ENCODE measurements at regions not wholly inside any gene's neighbourhood (a gene's known extent, or its start where the extent isn't known, plus 50 kb on each side); places are given as distances from the start of the nearest gene placed in this dataset.
"Not testable (repeated sequence)": the region's sequence is repeated elsewhere in the genome, so short reads cannot be mapped to it uniquely, and the experiment has no call there.

DNA sequence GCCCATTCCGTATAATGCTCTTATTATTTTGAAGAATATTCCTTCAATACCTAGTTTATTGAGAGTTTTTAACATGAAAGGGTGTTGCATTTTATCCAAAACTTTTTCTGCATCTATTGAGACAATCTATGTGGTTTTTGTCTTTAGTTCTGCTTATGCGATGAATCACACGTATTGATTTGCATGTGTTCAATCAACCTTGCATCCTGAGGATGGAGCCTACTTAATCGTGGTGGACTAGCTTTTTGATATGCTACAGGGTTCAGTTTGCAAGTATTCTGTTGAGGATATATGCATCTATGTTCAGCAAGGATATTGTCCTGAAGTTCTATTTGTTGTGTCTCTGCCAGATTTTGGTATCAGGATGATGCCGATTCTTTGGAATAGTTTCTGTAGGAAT is 1070.3 kb upstream of the CDH18 start:
- DNase-seq (ENCODE audit: low read depth): no peak

DNA sequence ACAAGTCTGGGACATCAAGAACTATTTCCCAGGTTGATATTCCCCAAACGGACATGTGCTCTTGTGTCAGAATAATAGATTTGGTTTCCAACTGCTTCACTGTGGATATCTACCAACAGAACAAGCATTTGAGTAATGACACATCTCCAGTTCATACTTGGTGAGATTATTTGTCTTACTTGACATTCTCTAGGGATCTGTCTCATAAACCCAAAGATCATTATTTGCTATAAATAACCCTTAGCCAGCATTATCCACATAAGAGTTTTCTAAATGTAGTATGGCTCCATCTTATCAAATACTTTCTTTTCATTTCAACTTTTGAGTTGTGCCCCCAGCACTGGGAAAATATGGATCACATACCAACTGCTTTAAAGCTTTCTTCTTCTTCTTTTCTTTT is 1063.9 kb upstream of the CDH18 start:
- no peak for DNase-seq (ENCODE audit: low read depth)

DNA sequence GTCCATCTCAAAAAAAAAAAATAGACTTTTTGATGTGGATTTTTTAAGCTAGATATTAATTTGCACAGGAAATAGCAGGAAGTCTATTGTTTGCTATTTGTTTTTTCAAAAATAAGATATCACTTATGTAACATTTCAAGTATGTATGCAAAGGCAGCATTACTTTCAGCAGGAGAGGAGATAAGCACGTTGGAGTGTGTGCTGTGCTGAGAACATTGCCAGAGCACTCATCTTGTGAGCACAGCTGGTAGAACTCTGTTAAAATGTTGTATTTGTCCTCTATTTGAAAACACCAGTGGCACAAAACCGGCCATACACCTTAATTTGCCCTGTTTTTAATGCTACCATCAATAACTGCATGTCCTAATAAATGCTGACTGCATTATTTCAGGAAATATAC is 1061.9 kb upstream of the CDH18 start:
- DNase-seq (ENCODE audit: low read depth): no peak

GRCh38 chr5:21030981-21031380 is 1043.0 kb upstream of the CDH18 start:
- no peak for DNase-seq (ENCODE audit: low read depth)

- no peak for DNase-seq (ENCODE audit: low read depth)
Measured at GRCh38 chr5:21024966-21025365, 1037.0 kb upstream of the CDH18 start.

DNA sequence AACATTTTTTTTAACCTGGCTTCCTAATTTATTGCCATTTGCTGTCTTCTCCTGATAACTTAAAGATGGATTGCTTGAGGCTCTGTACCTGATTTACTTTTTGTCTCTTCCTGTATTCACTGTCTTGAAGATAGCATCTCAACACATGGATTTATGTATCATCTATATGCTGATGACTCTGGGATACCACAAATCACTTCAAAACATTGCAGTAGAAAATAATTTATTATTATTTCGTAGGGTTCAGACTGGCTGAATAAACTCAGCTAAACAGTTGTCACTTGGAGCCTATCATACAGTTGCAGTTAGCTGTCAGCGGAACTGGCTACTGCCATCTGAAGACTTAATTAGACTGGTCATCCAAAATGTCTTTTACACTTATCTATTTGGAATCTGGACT is 1025.2 kb upstream of the CDH18 start:
- DNase-seq (ENCODE audit: low read depth): no peak

- no peak for DNase-seq (ENCODE audit: low read depth)
Measured at GRCh38 chr5:21007781-21008180, 1019.8 kb upstream of the CDH18 start.

DNA sequence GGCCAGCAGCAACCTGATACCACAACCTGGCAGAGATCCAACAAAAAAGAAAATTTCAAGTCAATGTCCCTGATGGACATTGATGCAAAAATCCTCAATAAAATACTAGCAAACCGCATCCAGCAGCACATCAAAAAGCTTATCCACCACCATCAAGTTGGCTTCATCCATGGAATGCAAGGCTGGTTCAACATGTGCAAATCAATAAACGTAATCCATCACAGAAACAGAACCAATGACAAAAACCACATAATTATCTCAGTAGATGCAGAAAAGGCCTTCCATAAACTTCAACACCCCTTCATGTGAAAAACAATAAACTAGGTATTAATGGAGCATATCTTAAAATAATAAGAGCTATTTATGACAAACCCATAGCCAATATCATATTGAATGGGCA is 1000.9 kb upstream of the CDH18 start:
- DNase-seq (ENCODE audit: low read depth): not testable (repeated sequence)

DNA sequence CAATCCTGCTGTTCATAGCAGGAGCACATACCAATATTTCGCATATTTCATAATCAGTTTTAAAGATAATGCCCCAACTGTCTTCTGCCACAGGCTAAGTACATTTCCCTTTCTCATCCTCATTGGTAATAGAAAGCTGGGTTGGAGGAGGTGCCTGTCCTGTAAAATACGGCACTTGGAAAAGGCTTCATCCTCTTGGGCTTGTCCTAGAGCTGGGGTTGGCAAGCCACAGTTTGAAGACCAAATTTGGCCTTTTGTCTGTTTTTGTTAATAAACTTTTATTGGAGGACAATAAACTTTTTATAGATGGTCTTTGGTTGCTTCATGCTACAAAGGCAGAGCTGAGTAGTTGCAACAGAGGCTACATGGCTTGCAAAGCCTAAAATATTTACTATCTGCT is 997.8 kb upstream of the CDH18 start:
- DNase-seq (ENCODE audit: low read depth): no peak

DNA sequence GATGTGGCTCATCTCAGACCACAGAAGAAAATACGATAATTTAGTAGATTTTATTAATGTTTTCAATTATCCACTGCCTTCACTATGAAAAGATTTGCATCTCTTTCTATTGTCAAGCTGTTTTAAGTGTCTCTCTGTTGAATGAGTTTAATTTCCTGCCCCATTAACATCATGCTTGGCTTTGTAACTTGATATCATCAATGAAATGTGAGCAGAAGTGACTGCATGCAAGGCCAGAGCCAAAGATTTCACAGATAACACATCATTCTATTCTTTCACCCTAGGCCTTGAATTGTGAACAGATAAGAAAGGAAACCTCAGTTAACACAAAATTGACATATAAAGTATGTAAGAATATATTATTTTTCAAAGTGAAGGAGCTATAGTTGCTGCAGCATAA is 986.4 kb upstream of the CDH18 start:
- no peak for DNase-seq (ENCODE audit: low read depth)

DNA sequence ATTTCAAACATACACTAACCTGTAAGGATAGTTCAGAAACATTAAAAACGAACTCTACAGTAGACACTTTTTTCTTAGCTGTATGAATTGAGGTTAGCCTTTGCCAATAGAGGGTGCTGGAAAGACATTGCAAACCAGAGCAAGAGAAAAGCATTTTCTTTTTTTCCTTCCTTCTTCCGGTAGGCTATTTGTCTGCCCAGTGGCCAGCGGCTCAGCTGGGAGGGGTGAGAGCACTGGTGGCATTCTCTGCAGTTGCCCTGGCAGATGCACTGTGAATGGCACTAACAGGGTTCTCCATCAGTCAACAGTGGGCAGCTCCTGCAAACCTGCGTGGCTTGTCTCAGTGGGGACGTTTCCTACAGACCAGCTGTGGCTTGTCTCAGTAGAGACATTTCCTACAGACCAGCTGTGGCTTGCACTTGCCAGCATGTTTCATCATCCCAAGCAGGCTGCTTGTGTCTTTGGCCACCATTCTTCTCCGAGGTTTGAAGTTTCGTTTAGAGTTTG is 984.5 kb upstream of the CDH18 start:
- no peak for DNase-seq (ENCODE audit: low read depth)

GRCh38 chr5:20959347-20959746 is 971.3 kb upstream of the CDH18 start:
- DNase-seq (ENCODE audit: low read depth): no peak

GRCh38 chr5:20958641-20959040 is 970.6 kb upstream of the CDH18 start:
- no peak for DNase-seq (ENCODE audit: low read depth)

DNA sequence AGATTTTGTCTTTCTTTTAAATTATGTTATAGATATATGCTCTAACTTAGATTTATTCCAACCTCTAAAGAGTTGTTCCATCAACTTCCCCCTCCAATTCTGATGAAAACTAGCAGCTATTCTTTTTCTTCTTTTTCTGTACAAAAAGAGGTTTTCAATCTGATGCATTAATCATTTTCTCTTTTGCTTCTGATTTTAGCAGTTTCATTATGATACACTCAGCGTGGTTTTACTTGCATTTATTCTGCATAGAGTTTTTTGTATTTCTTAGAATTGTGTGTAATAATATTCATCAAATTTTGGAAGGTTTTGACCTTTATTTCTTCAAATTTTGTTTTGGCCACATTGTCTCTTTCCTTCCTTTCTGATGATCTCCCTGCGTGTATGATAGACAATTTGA is 968.1 kb upstream of the CDH18 start:
- DNase-seq (ENCODE audit: low read depth): no peak

DNA sequence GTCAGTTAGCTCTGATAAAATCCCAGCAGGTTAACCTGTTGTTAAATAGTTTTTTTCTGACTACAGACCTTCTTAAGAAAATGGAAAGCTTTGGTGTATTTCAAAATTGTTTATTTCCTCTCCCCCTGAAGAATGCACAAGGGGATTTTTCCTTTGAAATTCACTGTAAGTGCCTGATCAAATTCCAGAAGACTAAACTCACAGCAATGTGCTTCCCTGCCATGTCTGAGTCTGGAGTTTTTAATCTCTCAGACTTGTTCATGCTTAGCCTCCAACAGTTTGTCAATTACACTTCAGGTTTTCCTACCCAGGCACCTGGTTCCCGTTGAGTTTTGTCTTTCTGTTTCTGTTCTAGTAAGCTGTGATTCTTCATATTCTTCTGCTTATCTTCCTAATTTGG is 961.6 kb upstream of the CDH18 start:
- DNase-seq (ENCODE audit: low read depth): no peak

GRCh38 chr5:20943183-20943971 is 955.4 kb upstream of the CDH18 start:
- DNase-seq (ENCODE audit: low read depth): not testable (repeated sequence)

GRCh38 chr5:20942603-20943002 is 954.6 kb upstream of the CDH18 start:
- not testable (repeated sequence) for DNase-seq (ENCODE audit: low read depth)

GRCh38 chr5:20940786-20941185 is 952.8 kb upstream of the CDH18 start:
- not testable (repeated sequence) for DNase-seq (ENCODE audit: low read depth)

- DNase-seq (ENCODE audit: low read depth): not testable (repeated sequence)
Measured at GRCh38 chr5:20890936-20891335, 902.9 kb upstream of the CDH18 start.

DNA sequence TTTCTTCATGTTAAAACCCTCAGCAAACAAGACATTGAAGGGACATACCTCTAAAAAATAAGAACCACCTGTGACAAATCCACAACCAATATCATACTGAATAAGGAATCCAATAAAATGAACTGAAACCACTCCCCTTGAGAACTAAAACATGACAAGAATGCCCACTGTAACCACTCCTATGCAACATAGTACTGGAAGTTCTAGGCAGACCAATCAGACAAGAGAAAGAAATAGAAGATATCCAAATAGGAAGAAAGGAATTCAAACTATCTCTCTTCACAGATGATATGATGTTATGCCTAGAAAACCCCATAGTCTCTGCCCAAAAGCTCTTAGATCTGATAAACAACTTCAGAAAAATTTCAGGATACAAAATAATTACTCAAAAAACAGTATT is 887.7 kb upstream of the CDH18 start:
- DNase-seq (ENCODE audit: low read depth): not testable (repeated sequence)

DNA sequence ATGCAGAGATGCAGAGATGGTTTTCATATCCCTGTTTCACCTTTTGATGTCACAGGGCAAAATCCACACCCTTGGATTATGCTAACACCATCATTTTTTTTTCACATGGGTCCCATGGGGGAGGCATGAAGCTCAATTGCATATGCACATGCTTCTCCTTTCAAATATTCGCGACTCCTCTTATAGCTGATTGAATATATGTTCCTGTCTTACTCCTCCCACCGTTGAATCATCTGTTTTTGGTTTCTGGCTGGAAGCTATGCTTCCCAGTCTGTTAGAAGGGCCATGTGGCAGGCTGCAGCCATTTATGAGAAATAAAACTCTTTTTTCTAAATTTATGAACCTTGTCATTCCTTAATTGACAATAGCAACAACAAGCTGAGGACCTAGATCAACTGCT is 877.9 kb upstream of the CDH18 start:
- not testable (repeated sequence) for DNase-seq (ENCODE audit: low read depth)

GRCh38 chr5:20833081-20833627 is 845.2 kb upstream of the CDH18 start:
- no peak for DNase-seq (ENCODE audit: low read depth)

- DNase-seq (ENCODE audit: low read depth): no peak
Measured at GRCh38 chr5:20832204-20833080, 844.4 kb upstream of the CDH18 start.

Measured in GM04503 (cell line).